ENCODE measurements at regions not wholly inside any gene's neighbourhood (a gene's known extent, or its start where the extent isn't known, plus 50 kb on each side); places are given as distances from the start of the nearest gene placed in this dataset.

DNA sequence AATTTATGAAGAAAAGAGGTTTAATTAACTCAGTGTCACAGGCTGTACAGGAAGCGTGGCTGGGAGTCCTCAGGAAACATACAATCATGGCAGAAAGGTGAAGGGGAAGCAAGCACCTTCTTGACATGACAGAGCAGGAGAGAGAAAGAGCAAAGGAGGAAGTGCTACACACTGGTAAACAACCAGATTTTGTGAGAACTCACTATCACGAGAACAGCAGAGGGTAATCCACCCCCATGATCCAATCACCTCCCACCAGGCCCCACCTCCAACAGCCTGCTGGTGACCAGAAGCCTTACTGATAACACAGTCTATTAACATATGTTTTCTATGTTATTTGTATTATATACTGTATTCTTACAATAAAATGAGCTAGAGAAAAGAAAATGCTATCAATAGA lies 254.8 kb downstream of the PCDH10 start:
- no peak overlapping the region for H3K9ac ChIP-seq
- H3K36me3 ChIP-seq = no peaks in the 10 kb centered on the region
- H3K27ac ChIP-seq = no peak overlapping the region
- H3K4me2 ChIP-seq = no peak overlapping the region
- H3K9me3 ChIP-seq (replicated peaks in 1 of 11) = no peaks in the 10 kb centered on the region
- H4K20me1 ChIP-seq = no peaks in the 10 kb centered on the region
- H3K27me3 ChIP-seq = no peaks in the 10 kb centered on the region
- no peaks in the 10 kb centered on the region for H3K4me1 ChIP-seq
- TF ChIP-seq Cebpa-rat (IDR thresholded peaks at IDR 0.05) = no peak
- no peak overlapping the region for H3K4me3 ChIP-seq

- Histone ChIP-seq H3K4me2 (no peak overlapping the region), H3K9me3 (replicated peaks in 1 of 11) (no peaks in the 10 kb centered on the region), H3K4me3 (no peak overlapping the region), H4K20me1 (no peaks in the 10 kb centered on the region), H3K27ac (no peak overlapping the region), H3K36me3 (no peaks in the 10 kb centered on the region), H3K9ac (no peak overlapping the region), H3K27me3 (no peaks in the 10 kb centered on the region), H3K4me1 (no peaks in the 10 kb centered on the region)
- no peak for TF ChIP-seq Cebpa-rat (IDR thresholded peaks at IDR 0.05)
Observed at GRCh38 chr4:133402616-133403015, 253.5 kb downstream of the PCDH10 start.

GRCh38 chr4:133394971-133395627 lies 246.0 kb downstream of the PCDH10 start:
- no peak overlapping the region for H3K9ac ChIP-seq
- no peaks in the 10 kb centered on the region for H3K27me3 ChIP-seq
- H3K36me3 ChIP-seq = no peaks in the 10 kb centered on the region
- no peak overlapping the region for H3K27ac ChIP-seq
- no peaks in the 10 kb centered on the region for H3K4me1 ChIP-seq
- H3K4me2 ChIP-seq = no peak overlapping the region
- H3K4me3 ChIP-seq = no peak overlapping the region
- TF ChIP-seq Cebpa-rat (IDR thresholded peaks at IDR 0.05) = no peak
- no peaks in the 10 kb centered on the region for H4K20me1 ChIP-seq
- peaks cover 0 to 6% (median 4%) of the 10 kb centered on the region in 11 experiments; a peak in 7 of 22 replicates for H3K9me3 ChIP-seq (replicated peaks in 1 of 11)

- H3K36me3 ChIP-seq = no peaks in the 10 kb centered on the region
- no peaks in the 10 kb centered on the region for H3K27me3 ChIP-seq
- no peak overlapping the region for H3K4me2 ChIP-seq
- H3K4me3 ChIP-seq = no peak overlapping the region
- peaks cover 0 to 17% (median 9%) of the 10 kb centered on the region in 11 experiments; a peak in 9 of 22 replicates for H3K9me3 ChIP-seq (replicated peaks in 1 of 11)
- no peak overlapping the region for H3K9ac ChIP-seq
- H4K20me1 ChIP-seq = no peaks in the 10 kb centered on the region
- H3K27ac ChIP-seq = no peak overlapping the region
- peaks cover 0 to 8% (median 0%) of the 10 kb centered on the region in 10 experiments; a peak in 1 of 20 replicates for H3K4me1 ChIP-seq
- TF ChIP-seq Cebpa-rat (IDR thresholded peaks at IDR 0.05) = no peak
Observed at GRCh38 chr4:133390198-133390855, 241.2 kb downstream of the PCDH10 start.

- H3K4me3 ChIP-seq = no peak overlapping the region
- TF ChIP-seq Cebpa-rat (IDR thresholded peaks at IDR 0.05) = no peak
- no peak overlapping the region for H3K9ac ChIP-seq
- H3K4me2 ChIP-seq = no peak overlapping the region
- H3K4me1 ChIP-seq = peaks cover 0 to 8% (median 0%) of the 10 kb centered on the region in 10 experiments; a peak in 1 of 20 replicates
- H4K20me1 ChIP-seq = no peaks in the 10 kb centered on the region
- H3K36me3 ChIP-seq = no peaks in the 10 kb centered on the region
- H3K27ac ChIP-seq = no peak overlapping the region
- no peaks in the 10 kb centered on the region for H3K27me3 ChIP-seq
- peaks cover 0 to 17% (median 9%) of the 10 kb centered on the region in 11 experiments; a peak in 9 of 22 replicates for H3K9me3 ChIP-seq (replicated peaks in 1 of 11)
Observed at GRCh38 chr4:133389029-133389428, 239.9 kb downstream of the PCDH10 start.

DNA sequence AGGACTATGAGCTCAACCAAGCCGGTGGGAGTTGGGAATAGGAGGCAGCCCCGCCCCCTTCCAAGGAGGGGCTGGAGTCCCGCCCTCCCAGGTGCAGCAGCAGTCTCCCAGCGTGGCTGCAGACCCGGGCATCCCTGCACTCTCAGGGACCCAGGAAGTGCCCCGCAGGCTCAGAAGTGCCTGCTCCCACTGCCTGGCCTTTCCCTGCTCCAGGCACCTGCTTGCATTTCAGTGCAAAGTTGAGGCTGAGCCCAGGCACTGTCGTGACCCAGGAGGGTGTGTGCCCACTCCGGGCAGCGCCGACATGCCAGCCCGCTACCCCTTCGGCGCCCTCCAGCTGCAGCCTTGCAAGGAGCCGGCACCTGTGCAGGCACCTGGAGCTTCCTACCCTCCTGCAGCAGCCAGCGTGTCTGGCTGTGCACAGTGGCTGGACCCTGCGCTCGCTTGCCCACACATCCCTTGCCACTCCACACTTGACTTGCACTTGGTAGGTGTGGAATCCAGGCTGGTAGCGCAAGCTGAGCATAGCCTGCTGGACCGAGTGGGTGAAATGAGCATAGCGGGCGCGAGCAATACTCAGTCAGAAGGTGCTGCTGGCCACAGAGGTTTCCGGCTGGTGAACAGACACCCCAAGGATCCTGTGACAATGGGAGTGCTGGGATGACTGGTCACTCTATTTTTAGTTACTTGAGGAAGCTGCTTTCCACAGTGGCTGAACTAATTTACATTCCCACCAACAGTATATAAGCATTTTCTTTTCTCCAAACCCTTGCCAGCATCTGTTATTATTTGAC lies 236.3 kb downstream of the PCDH10 start:
- no peak for TF ChIP-seq Cebpa-rat (IDR thresholded peaks at IDR 0.05)
- H4K20me1 ChIP-seq = no peaks in the 10 kb centered on the region
- H3K9ac ChIP-seq = no peak overlapping the region
- no peak overlapping the region for H3K27ac ChIP-seq
- H3K9me3 ChIP-seq (replicated peaks in 1 of 11) = peaks cover 0 to 14% (median 7%) of the 10 kb centered on the region in 11 experiments; a peak in 9 of 22 replicates
- no peak overlapping the region for H3K4me3 ChIP-seq
- peaks cover 0 to 8% (median 0%) of the 10 kb centered on the region in 10 experiments; a peak in 1 of 20 replicates for H3K4me1 ChIP-seq
- H3K27me3 ChIP-seq = no peaks in the 10 kb centered on the region
- H3K4me2 ChIP-seq = peak overlapping the region in 2 of 11 experiments; percentile 4 to 14; a peak in 1 of 22 replicates
- H3K36me3 ChIP-seq = no peaks in the 10 kb centered on the region

DNA sequence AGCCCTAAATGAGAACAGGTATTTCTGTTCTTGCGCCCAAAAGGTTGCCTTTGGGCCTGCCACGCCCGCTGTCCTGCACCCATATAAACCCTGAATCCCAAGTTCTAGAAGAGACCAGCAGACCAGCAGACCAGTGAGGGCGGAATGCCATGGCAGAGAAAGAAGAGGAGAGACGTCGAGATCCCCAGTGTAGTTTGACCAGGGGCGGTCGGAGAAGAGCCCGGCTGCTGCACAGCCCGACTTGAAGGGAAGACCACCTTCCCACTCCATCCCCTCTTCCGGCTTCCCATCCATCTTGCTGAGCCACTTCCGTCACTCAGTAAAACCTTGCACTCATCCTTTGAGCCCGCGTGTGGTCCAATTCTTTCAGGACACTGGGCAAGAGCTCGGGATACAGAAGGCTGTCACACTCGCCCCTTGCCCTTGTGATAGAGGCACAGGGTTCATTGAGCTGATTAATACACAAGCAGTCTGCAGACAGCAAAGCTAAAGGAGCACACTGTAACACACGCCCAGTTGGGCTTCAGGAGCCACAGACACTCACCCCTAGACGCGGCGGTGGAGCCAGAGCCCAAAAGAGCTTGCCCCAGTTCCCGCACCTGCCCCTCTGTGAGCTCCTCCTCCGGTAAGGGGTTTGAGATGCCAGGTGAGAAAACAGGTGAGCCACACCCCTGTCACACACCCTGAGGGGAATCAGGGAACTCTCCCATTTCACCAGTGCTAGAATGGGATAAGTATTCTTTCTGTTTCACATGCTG lies 230.8 kb downstream of the PCDH10 start:
- Histone ChIP-seq H3K9me3 (replicated peaks in 1 of 11) (no peaks in the 10 kb centered on the region; a peak in 1 of 22 replicates), H4K20me1 (no peaks in the 10 kb centered on the region)

GRCh38 chr4:133377286-133377685 lies 228.2 kb downstream of the PCDH10 start:
- Histone ChIP-seq H3K9me3 (replicated peaks in 1 of 11) (no peaks in the 10 kb centered on the region; a peak in 1 of 22 replicates), H3K27ac (no peak overlapping the region), H3K9ac (no peak overlapping the region), H3K4me3 (no peak overlapping the region), H3K4me1 (no peaks in the 10 kb centered on the region), H3K36me3 (no peaks in the 10 kb centered on the region), H3K4me2 (no peak overlapping the region), H3K27me3 (no peaks in the 10 kb centered on the region), H4K20me1 (no peaks in the 10 kb centered on the region)
- TF ChIP-seq Cebpa-rat (IDR thresholded peaks at IDR 0.05) = no peak

More for the DNA sequence above, 230.8 kb downstream of the PCDH10 start:
- no peaks in the 10 kb centered on the region for H3K36me3 ChIP-seq
- no peak for TF ChIP-seq Cebpa-rat (IDR thresholded peaks at IDR 0.05)
- no peaks in the 10 kb centered on the region for H3K27me3 ChIP-seq
- no peak overlapping the region for H3K4me2 ChIP-seq
- H3K27ac ChIP-seq = no peak overlapping the region
- no peaks in the 10 kb centered on the region for H3K4me1 ChIP-seq
- H3K4me3 ChIP-seq = no peak overlapping the region
- H3K9ac ChIP-seq = no peak overlapping the region

DNA sequence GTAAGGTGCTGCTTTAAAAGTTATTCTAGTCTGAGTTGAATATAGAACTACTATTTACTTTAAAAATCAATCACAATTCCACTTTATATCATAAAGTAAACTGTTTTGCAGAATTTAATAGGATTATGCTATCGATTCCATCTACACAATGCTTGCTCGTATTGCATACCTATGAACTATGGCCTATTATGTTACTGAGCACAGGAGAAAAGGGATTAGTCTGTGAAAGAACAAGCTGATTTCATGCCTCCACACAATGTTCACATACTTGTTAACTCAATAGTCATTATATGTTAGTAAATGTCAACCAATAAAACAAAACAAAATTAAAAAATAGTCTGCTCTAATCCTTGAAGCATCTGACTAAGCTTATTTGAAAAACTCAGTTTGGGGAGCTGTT lies 223.6 kb downstream of the PCDH10 start:
- Histone ChIP-seq H3K9ac (no peak overlapping the region), H3K27me3 (no peaks in the 10 kb centered on the region), H3K4me2 (no peak overlapping the region), H3K36me3 (no peaks in the 10 kb centered on the region), H3K4me1 (no peaks in the 10 kb centered on the region), H3K27ac (no peak overlapping the region), H3K9me3 (replicated peaks in 1 of 11) (no peaks in the 10 kb centered on the region; a peak in 1 of 22 replicates), H4K20me1 (no peaks in the 10 kb centered on the region), H3K4me3 (no peak overlapping the region)
- no peak for TF ChIP-seq Cebpa-rat (IDR thresholded peaks at IDR 0.05)

All from BLaER1 treated with 17β-estradiol and CSF1 and Interleukin-3, amounts not matched to agents 10 nM and 100 nM (cell line).